ENCODE measurements at regions not wholly inside any gene's neighbourhood (a gene's known extent, or its start where the extent isn't known, plus 50 kb on each side); places are given as distances from the start of the nearest gene placed in this dataset.

GRCh38 chr9:129553277-129553676 is 67.6 kb downstream of the C9orf50 start:
- TF ChIP-seq CTCF (conservative IDR thresholded peaks at IDR 0.05) (no peak), EZH2 (IDR thresholded peaks at IDR 0.05; ENCODE audit: low read depth) (no peak)
